NCI-H345 treated with DMSO at 0.1 percent for 48 hours (cell line): ENCODE measurements at regions not wholly inside any gene's neighbourhood (a gene's known extent, or its start where the extent isn't known, plus 50 kb on each side); places are given as distances from the start of the nearest gene placed in this dataset.
"Not testable (repeated sequence)": the region's sequence is repeated elsewhere in the genome, so short reads cannot be mapped to it uniquely, and the experiment has no call there.

Source experiments
- DNase-seq: peaks from one replicate; lab custom pipeline; 2025; ENCODE audit not compliant: unreplicated experiment; lab: John Stamatoyannopoulos, UW

DNA sequence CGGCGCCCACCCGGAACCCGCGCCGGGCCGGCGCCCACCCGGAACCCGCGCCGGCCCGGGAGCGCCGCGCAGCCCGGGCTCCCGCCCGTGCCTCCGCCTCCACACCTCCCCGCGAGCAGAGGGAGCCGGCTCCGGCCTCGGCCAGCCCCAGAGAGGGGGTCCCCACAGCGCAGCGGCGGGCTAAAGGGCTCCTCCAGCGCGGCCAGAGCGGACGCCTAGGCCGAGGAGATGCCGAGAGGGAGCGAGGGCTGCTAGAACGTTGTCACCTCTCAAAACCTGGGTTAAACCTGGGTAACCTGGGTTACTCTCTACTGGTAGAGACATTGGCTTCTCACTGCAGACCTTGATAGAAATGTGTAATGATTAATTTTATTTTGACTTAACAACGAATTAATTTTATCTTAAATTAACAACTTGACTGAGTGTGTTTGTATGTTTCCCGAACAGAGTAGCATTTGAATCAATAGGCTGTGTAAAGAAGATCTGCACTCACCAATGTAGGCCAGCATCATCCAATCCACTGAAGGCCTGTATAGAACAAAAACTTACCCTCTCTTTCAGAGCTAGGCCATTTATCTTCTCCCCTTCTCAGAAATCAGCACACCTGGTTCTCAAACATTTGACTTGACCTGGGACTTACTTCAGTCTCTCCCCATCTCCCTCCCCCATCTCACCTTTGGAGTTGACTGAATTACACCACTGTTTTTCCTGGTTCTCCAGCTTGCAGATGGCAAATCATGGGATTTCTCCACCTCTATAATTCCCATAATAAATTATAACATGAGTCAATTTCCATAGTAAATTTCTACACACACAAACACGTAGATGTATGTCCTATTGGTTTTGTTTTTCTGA is 242.7 kb downstream of the ASXL3 start:
- DNase-seq: no peak

DNA sequence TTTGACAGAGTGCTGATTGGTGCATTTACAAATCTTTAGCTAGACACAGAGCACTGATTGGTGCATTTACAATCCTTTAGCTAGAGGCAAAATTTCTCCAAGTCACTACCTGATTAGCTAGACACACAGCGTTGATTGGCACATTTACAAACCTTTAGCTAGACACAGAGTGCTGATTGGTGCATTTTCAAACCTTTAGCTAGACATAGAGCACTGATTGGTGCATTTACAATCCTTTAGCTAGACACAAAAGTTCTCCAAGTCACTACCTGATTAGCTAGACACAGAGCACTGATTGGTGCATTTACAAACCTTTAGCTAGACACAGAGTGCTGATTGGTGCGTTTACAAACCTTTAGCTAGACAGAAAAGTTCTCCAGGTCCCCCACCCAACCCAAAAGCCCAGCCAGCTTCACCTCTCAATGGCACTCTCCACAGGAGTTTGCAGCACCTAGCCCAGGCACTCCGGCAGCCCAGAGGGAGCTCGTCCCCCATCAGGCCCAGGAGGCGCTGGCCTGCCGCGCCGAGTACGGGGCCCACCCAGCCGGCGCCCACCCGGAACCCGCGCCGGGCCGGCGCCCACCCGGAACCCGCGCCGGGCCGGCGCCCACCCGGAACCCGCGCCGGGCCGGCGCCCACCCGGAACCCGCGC is 241.8 kb downstream of the ASXL3 start:
- not testable (repeated sequence) for DNase-seq

DNA sequence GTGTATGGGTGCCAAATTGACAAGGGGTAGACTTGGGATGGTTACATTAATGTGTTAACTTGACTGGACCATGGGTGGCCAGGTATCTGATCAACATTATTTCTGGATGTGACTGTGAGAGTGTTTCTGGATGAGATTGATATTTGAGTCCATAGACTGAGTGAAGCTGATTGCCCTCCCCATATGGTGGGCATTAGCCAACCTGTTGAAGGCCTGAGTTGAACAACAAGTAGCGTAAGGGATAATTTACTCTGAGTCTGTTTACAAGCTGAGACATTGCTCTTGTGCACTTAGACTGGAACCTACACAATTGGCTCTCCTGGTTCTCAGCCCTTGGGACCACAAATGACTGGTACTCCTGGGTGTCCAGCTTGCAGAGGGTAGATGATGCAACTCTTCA is 240.1 kb downstream of the ASXL3 start:
- no peak for DNase-seq

DNA sequence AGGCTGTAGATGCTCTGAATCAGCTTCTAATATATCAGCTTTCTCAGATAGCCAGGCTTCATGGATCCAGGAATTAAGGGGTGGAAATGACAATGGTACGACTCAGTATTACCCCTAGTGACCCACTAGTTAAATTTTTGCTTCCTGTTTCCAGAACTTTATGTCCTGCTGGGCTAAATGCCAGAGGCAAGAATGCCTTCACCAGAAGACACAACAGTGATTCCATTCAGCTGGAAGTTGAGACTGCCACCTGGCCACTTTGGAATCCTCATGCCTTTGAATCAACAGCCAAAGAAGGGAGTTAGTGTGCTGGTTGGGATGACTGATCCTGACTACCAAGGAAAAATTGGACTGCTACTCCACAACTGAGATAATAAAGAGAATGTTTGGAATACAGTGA is 239.1 kb downstream of the ASXL3 start:
- DNase-seq: no peak

DNA sequence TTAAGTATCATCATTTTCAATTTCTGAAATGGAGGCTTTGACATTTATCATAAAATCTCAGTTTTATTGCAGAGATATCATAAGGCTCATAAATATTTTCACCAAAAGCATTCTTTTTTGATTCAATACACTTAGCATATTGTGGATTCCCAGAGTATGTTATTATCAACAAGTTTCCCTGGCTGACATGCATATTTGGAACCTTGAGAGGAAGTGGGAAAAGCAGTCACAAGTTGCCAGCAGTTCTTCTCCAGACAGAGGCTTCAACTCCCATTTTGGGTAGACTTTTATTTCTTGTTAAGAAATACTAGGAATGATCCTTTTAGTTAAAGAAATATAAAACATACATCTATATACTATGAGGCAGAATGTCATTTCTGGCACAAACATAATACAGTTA is 236.5 kb downstream of the ASXL3 start:
- no peak for DNase-seq

DNA sequence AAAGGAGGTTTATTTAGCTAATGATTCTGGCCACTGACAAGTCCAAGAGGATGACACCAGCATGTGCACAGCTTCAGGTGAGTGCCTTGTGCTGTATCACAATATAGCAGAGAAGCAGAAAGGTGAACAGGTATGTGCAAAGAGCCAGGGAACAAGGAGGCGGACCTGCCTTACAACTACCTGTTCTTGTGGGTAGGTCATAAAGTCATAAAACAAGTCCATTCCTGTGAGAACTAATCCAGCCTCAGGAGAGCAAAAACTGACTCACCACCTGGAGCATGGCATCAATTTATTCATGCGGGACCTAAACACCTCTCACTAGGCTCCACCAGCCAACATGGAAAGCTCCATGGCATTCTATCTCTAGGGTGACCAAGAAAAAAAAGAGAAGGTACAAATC is 234.2 kb downstream of the ASXL3 start:
- no peak for DNase-seq

DNA sequence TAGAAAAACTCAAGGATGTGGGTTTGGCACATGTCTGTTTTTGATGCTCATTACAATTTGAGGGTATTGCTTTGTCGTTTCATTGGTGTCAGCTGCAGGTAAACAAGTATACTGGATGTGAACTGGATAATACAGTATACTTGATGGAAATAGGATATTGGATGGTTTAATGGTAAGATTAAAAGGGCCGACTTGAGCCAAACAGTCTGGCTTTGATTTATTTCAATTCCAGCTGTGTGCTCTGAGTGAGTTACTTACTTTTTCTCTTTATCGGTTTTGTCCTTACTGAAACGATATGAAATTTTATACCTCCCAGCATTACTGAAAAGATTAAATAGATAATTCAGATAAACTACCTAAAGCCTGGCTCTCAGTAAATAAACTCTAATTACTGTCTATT is 227.6 kb downstream of the ASXL3 start:
- no peak for DNase-seq

DNA sequence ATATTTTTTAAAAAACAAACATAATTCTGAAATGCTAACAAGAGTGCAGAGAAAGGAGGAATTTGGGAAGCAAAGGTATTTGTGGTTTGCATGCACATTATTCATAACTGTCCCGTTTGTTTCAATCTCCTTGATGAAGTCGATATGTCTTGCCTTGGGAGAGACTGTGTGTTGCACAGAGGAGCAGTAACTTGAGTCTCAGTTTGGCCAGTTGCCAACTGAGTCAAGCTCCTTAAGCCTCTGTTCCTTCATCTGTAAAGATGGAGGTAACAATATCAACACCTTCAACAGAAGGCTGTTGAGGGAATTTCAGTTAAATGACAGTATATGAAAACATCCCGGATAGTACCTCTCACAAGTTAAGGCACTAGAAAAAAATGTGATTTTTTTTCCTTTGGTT is 226.2 kb downstream of the ASXL3 start:
- DNase-seq: no peak

DNA sequence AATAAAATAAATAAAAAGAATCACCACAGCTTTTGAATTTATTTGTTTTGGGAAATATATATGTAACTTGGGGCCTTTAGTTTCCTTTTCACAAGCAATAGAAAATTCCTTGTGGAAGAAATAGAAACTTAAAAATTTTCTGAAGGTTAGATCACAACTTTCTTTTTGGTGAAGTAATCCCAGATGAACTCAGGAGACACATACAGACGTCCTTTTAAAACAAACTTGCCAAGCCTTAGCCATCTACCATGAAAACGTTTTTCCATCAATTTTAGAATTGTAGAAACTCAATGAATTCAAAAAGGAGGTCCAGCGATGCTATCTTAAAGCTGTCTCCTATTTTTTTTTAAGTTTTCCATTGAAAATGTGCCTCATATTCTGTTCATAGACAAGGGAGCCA is 225.6 kb downstream of the ASXL3 start:
- no peak for DNase-seq

DNA sequence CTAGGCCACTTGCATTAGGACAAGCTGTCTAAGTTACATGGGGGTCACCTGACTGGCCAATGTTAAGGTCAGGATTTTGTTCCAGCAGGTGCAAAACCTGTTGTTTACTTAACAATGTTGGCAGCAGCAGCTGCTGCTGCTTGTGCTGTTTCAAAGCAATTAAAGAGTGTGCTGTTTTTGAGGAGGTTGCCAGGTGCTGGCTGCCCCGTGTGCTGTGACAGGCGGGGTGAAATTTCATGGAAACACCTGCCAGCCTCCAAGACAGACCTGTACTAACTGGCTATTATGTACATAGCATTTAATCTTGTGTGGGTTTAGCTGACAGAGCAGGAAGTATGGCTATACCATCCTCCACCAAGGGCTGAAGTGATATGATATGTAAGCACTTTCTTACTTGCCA is 224.9 kb downstream of the ASXL3 start:
- DNase-seq: peak; percentile 95
